DOHH2 (cell line): ENCODE measurements at regions not wholly inside any gene's neighbourhood (a gene's known extent, or its start where the extent isn't known, plus 50 kb on each side); places are given as distances from the start of the nearest gene placed in this dataset.

ENCODE experiments used
- CTCF ChIP-seq: fragments of 200-600 bp; sonication (generic); IDR thresholded peaks from one replicate; pipeline ENCODE4 v1.5.1; 2014; ENCODE audit warnings: antibody characterized with exemption, mild to moderate bottlenecking, low read depth, low read length; ENCODE audit not compliant: poor library complexity, severe bottlenecking
- EZH2phosphoT487 ChIP-seq: fragments of 200-600 bp; sonication (generic); IDR thresholded peaks from 2 replicates; pipeline ENCODE4 v1.6.1; 2017; ENCODE audit warnings: borderline replicate concordance, mild to moderate bottlenecking, antibody characterized with exemption, low read length, moderate library complexity, mixed read lengths

- TF ChIP-seq CTCF = no peak
- no peak for TF ChIP-seq EZH2phosphoT487
Observed at GRCh38 chr16:47956916-47957315, 198.9 kb downstream of the ABCC12 start.
